ENCODE measurements at regions not wholly inside any gene's neighbourhood (a gene's known extent, or its start where the extent isn't known, plus 50 kb on each side); places are given as distances from the start of the nearest gene placed in this dataset.

DNA sequence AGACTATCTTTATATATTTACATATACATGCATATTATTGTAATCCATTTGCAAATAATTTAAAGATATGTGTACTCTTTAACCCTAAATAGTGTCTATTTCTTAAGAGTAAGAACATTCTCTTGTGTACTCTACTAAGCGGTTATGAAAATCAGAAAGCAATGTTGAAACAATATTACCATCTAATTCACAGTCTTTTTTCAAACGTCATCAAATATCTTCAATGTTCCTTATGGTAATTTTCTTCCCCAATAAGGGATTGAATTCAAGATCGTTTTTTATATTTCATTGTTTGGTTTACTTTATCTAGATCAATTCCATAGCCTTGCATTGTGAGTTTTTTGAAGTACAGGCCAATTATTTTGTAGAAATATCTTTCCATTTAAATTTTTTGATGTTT, 1647.4 kb upstream of the PRR20A start (continued):
- no peak for TF ChIP-seq RBBP5 (IDR thresholded peaks at IDR 0.05; ENCODE audit: borderline replicate concordance, low read depth, low read length)

Measured in H1 (cell line).